A549 (cell line): ENCODE measurements at regions not wholly inside any gene's neighbourhood (a gene's known extent, or its start where the extent isn't known, plus 50 kb on each side); places are given as distances from the start of the nearest gene placed in this dataset.

Experiments
- BHLHE40 ChIP-seq: IDR thresholded peaks from 2 replicates; pipeline ENCODE4 v1.6.1; 2012; ENCODE audit warnings: low read depth, low read length, inconsistent platforms
- CEBPB ChIP-seq, 2 experiments: fragments of >200 bp in 1 of 2; sonication (Bioruptor Twin) in 1 of 2; formaldehyde crosslinking in 1 of 2; IDR thresholded peaks; 2 replicates each; pipeline ENCODE4 v1.6.1; 2012 to 2016
- CTCF ChIP-seq: fragments of >200 bp; sonication (Bioruptor Twin); formaldehyde crosslinking; IDR thresholded peaks from 3 replicates; pipeline ENCODE4 v1.5.1; 2016
- EP300 ChIP-seq, 2 experiments: fragments of >200 bp; sonication (Bioruptor Twin); formaldehyde crosslinking; IDR thresholded peaks; 2 replicates in 1 of 2; 3 replicates in 1 of 2; pipeline ENCODE4 v1.6.1; 2016 to 2017
- MAX ChIP-seq: IDR thresholded peaks from 2 replicates; pipeline ENCODE4 v1.6.1; 2012
- POLR2A ChIP-seq: IDR thresholded peaks from 2 replicates; pipeline ENCODE4 v1.6.1; 2012; ENCODE audit warnings: mild to moderate bottlenecking, low read length
- RFX5 ChIP-seq: fragments of 450-650 bp; IDR thresholded peaks from 2 replicates; pipeline ENCODE4 v1.7.1; 2014; ENCODE audit warnings: antibody characterized with exemption, mild to moderate bottlenecking, moderate library complexity
- SREBF2 ChIP-seq: fragments of 450-650 bp; IDR thresholded peaks from 2 replicates; pipeline ENCODE4 v1.6.1; 2014; ENCODE audit warnings: mild to moderate bottlenecking, moderate library complexity

- TF ChIP-seq EP300 (IDR thresholded peaks at IDR 0.05) (no peak), CTCF (no peak), SREBF2 (no peak), RFX5 (no peak), CEBPB (IDR thresholded peaks at IDR 0.05) (no peak), MAX (no peak), POLR2A (no peak), BHLHE40 (no peak)
Observed at GRCh38 chr15:95274101-95274500, 1042.7 kb downstream of the MCTP2 start.
